GM21526 (cell line): ENCODE measurements at regions not wholly inside any gene's neighbourhood (a gene's known extent, or its start where the extent isn't known, plus 50 kb on each side); places are given as distances from the start of the nearest gene placed in this dataset.
"Not testable (repeated sequence)": the region's sequence is repeated elsewhere in the genome, so short reads cannot be mapped to it uniquely, and the experiment has no call there.

Experiments
- ATAC-seq: cut with Tn5 transposase; IDR thresholded peaks from one replicate; pipeline ENCODE4 v1.9.1; 2021; ENCODE audit warnings: moderate library complexity; ENCODE audit not compliant: unreplicated experiment, low FRiP score

- ATAC-seq = no peak
Measured at GRCh38 chr12:124707316-124707715, 139.9 kb upstream of the NCOR2 start.

GRCh38 chr12:124706363-124706762, 139.0 kb upstream of the NCOR2 start:
- no peak for ATAC-seq

GRCh38 chr12:124705545-124706138, 138.2 kb upstream of the NCOR2 start:
- no peak for ATAC-seq

GRCh38 chr12:124704619-124705018, 137.2 kb upstream of the NCOR2 start:
- ATAC-seq = no peak

DNA sequence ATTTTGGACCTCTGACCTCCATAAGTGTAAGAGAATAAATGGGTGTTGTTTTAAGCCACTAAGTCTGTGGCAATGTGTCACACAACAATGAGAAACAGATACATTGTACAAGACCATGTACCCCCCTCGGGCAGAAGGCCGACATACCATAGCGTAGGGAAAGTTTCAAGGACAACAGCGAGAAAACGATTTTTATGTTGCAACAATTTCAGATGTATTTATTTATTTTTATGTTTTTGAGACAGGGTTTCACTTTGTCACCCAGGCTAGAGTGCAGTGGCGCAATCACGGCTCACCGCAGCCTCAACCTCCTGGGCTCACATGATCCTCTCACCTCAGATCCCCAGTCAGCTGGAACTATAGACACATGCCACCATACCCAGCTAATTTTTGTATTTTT, 136.4 kb upstream of the NCOR2 start:
- ATAC-seq = no peak

DNA sequence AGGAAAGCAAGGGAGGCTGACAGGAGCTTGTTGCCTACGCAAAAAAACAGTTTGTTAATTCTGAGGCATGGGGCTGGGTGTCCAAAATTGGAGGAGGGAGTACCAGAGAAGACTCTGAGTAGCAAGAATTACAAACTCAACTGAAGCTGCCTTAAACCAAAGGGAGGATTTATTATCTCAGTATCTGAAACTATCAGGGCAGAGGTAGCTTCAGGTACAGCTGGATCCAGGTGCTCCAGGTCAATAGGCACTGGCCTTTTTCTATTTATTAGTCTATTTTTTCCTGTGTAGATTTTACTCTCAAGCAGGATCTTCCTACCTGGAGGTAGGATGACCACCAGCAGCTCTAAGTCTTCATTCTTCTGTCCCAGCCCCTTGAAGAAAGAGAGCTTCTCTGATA, 135.3 kb upstream of the NCOR2 start:
- no peak for ATAC-seq

GRCh38 chr12:124700810-124701592, 133.6 kb upstream of the NCOR2 start:
- ATAC-seq = no peak

- no peak for ATAC-seq
Measured at GRCh38 chr12:124699909-124700308, 132.5 kb upstream of the NCOR2 start.

GRCh38 chr12:124698998-124699305, 131.5 kb upstream of the NCOR2 start:
- ATAC-seq = no peak

GRCh38 chr12:124698211-124698997, 131.0 kb upstream of the NCOR2 start:
- ATAC-seq = no peak

DNA sequence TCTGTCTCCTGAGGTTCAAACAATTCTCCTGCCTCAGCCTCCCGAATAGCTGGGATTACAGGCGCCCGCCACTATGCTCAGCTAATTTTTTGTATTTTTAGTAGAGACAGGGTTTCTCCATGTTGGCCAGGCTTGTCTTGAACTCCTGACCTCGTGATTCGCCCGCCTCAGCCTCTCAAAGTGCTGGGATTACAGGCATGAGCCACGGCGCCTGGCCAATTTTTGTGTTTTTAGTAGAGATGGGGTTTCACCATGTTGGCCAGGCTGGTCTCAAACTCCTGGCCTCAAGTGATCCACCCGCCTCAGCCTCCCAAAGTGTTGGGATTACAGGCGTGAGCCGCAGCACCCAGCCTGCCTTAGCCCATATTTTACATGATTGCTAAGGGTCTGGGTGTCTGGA, 130.3 kb upstream of the NCOR2 start:
- ATAC-seq = not testable (repeated sequence)

DNA sequence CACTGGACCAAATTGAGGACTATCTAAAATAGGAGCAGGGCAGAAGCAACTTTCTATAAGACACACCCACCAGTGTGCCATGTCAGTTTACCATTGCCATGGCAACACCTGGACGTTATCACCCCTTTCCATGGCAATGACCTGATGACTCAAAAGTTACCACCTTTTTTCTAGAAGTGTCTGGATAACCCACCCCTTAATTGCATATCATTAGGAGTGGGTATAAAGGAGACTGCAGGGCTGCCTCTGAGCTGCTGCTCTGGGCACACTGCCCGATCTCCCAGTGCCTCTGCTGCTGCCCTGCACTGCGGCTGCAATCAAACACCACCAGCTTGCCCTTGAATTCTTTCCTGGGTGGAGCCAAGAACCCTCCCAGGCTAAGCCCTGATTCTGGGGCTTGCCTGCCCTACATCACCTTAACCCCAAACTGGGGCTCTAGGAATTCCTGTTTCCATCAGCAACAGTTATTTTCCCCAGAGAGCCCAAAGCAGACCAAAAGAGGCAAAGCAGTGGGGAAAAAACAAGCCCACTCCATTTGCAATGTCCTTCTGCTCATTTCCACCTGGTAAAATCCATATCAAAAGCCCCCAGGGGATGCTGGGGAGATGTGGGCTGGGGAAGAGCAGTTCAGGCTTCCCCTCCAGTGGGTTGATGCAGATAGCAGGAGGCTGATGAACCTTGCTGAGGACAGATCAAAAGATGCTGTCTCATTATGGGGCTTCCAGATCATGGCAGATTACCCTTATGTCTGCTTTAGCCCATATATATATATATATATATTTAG, 129.5 kb upstream of the NCOR2 start:
- ATAC-seq = no peak

GRCh38 chr12:124695861-124696260, 128.4 kb upstream of the NCOR2 start:
- no peak for ATAC-seq

DNA sequence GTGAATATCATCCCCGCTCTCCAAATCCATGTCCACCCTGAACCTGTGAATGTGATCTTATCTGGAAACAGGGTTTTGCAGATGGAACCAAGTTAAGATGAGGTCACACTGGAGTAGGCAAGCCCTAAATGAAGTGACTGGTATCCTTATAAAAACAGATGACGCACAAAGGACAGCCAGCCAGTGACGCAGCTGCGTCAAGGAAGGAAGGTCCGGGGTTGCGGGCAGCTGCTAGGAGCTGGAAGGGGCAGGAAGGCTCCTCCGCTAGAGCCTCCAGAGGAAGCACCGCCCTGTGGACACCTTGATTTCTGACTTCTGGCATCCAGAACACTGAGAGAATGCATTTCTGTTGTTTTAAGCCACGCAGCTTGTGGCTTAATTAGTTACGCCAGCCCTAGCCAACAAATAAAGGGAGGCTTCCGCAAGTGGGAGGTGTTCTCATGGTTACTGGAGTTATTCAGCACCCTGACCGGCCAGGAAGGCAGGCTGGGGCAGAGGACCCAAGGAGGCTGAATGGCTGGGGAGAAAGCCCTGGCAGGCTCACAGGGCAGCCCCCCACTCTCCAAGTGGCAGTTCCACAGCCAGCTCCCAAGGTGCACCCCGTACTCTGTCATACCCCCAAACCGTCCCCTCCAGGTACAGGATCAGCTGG, 127.6 kb upstream of the NCOR2 start:
- ATAC-seq = no peak

DNA sequence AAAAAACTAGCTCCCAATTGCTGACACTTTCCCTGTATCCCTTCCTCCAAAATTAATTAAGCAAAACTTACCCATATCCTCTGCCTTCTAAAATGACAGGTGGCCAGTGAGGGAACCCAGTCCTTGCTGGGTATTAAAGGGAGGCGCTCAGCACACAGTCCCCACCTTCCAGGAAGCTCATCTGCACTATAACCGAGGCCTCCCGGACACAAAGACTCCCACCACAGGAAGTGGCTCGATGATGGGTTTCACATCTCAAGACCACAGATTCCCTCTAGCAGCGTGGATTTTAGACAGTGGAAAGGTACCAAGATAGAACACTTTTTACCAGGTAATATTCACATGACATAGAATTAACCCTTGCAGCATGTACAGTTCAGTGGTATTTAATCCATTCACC, 126.8 kb upstream of the NCOR2 start:
- no peak for ATAC-seq

- no peak for ATAC-seq
Measured at GRCh38 chr12:124693111-124693723, 125.8 kb upstream of the NCOR2 start.

GRCh38 chr12:124692443-124692842, 125.0 kb upstream of the NCOR2 start:
- no peak for ATAC-seq

DNA sequence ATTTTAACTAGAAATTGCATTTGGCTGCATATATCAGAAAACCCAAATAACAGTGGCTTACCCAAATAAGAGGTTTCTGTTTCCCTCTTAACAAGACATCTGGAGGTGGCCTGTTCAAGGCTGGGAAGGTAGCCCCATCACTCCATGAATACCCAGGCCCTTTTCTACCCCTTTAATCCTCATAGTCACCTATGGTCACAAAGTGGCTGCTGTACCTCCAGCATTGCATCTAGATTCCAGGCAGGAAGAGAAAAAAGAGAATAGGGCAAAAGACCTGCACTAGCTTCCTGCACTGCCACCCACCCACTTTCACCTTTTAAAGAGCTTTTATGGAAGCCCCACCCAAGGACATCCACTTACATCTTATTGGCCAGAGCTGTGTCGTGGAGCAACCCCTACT, 124.0 kb upstream of the NCOR2 start:
- no peak for ATAC-seq

DNA sequence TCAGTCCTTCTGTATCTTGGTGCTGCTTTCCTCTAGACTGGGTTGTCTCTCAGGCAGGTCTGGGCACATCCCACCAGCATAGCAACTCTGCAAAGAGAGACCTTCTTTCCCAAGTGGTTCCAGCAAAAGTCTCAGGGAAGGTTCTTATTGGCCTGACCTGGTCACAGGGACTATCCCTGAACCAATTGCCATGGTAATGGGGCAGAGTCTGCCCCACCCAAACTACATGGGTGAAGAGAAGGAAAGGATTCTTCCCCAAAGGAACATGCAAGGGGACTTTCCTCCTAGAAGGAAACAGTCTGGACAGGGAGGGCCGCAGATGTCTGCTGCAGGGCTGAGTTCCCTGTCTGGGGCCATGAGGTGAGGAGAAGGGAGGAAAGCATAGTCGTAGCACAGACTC, 122.2 kb upstream of the NCOR2 start:
- ATAC-seq = no peak

DNA sequence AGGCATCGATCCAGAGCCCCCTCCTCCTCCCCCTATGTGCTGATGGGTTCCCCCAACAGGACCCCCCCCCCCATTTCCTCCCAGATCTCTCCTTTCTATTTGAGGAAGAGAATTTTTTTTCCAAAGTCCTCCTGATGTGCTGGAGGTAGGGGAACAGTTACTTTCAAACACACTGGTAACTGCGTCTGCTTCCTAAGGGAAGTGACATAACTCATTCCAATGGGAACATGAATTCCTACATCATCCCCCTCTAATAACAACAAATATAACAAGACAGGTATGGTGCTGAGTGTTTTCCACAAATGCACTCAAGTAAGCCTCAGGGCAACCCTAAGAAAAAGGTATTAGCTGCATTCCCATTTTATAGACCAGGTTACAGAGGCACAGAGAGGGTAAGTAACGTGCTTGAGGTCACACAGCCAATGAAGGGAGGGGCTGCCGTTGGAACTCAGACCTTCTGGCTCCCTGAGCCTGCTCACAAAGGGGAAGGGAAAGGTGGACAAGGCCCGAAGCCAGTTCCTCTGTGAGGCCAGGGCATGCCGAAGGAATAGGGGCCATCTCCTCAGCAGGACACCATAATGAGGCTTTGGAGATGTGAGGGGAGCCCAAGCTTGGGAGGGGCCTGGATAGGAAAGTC, 121.1 kb upstream of the NCOR2 start:
- no peak for ATAC-seq
